ENCODE measurements at regions not wholly inside any gene's neighbourhood (a gene's known extent, or its start where the extent isn't known, plus 50 kb on each side); places are given as distances from the start of the nearest gene placed in this dataset.

GRCh38 chr10:117651121-117651520 is 108.6 kb downstream of the EMX2 start:
- TF ChIP-seq CTCF (conservative IDR thresholded peaks at IDR 0.05; ENCODE audit: low read depth, low read length): no peak
- no peak for TF ChIP-seq EZH2 (IDR thresholded peaks at IDR 0.05; ENCODE audit: borderline replicate concordance, low read depth, low read length, poor library complexity, severe bottlenecking)

Measured in A673 (cell line).